A204.1 (cell line): ENCODE measurements at regions not wholly inside any gene's neighbourhood (a gene's known extent, or its start where the extent isn't known, plus 50 kb on each side); places are given as distances from the start of the nearest gene placed in this dataset.
"Not testable (repeated sequence)": the region's sequence is repeated elsewhere in the genome, so short reads cannot be mapped to it uniquely, and the experiment has no call there.

Experiments
- FAIRE-seq: peaks from 2 replicates; lab custom pipeline; 2012; peaks lifted over from hg19 to GRCh38; lab: Jason Lieb, UNC

GRCh38 chr6:154637392-154637791 lies 95.8 kb upstream of the SCAF8 start:
- FAIRE-seq: no peak

DNA sequence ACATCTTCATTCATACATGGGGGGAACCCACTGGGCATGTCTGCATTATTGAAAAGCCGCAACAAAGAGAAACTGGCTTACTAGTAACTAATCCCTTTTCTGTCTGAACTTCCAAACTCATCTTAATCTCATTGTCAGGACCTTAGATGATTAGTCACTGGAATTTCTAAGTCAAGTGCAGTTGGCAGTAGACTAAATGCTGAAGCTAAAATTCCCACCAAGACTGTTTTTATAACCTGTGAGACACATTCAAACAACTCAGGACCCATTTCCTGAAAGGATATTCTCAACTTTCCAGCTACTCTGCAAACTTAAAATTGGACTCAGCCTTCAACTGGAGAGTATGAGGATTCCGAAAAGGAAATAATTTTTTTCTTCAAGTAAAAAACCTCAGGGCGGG lies 94.8 kb upstream of the SCAF8 start:
- no peak for FAIRE-seq

DNA sequence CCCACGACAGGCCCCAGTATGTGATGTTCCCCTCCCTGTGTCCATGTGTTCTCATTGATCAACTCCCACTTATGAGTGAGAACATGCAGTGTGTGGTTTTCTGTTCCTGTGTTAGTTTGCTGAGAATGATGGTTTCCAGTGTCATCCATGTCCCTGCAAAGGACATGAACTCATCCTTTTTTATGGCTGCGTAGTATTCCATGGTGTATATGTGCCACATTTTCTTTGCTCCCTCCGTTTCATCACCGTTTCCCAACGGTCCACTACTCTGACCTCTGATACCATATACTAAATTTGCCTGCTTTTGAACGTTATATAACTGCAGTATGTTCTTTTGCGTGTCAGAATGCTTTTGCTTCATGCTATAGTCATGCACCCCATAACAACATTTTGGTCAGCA lies 94.0 kb upstream of the SCAF8 start:
- not testable (repeated sequence) for FAIRE-seq

GRCh38 chr6:154648188-154648887 lies 84.9 kb upstream of the SCAF8 start:
- FAIRE-seq: no peak

GRCh38 chr6:154648888-154649205 lies 84.4 kb upstream of the SCAF8 start:
- FAIRE-seq: no peak

DNA sequence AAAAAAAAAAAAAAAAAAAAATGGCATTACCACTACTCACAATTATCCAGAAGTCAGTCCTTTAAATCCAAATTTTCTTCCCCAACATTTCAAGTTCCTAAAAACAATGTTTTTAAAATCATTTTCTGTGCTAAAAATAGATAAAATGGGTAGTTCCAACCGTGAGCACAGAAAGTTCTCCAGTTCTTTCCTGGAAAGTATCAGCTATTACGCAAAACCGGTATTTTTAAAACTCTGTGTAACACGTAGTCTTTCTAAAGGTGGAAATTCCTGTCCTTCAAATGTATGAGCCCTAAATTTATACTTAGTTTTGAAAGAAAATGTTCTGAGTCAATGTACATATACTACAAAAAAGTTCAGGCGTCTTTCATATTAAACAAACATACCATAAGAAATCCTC lies 83.5 kb upstream of the SCAF8 start:
- no peak for FAIRE-seq

DNA sequence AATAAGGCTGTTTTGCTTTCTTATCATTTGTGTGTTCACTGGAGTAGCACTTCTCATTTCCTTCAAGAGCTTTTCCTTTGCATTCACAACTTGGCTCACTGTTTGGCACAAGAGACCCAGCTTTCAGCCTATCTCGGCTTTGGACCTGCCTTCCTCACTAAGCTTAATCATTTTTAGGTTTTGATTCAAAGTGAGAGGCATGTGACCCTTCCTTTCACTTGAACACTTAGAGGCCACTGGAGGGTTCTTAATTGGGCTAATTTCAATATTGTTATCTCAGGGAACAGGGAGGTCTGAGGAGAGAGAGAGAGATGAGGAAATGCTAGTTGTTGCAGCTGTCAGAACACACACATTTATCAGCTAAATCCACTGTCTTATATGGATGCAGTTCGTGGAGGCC lies 82.9 kb upstream of the SCAF8 start:
- no peak for FAIRE-seq

GRCh38 chr6:154651656-154652055 lies 81.6 kb upstream of the SCAF8 start:
- FAIRE-seq: no peak

DNA sequence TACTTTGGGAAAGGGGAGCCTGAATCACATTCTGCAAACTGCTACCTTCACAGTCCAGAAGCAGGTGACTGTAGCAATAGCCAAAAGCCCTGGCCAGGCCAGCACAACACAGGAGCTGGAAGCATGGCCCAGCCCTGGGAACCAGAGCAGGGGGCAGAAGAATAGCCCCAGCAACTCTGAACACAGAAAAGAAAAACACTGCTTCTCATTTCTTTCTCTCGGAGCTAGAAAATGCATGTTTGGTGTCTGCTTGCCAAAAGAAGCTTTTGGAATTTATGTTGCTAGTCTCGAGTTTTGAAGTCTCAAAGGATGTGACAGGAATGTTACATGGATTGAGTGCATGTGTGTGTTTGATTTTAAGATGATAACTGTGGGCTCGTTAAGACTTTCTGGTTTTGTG lies 79.8 kb upstream of the SCAF8 start:
- no peak for FAIRE-seq

GRCh38 chr6:154653853-154654252 lies 79.4 kb upstream of the SCAF8 start:
- no peak for FAIRE-seq

DNA sequence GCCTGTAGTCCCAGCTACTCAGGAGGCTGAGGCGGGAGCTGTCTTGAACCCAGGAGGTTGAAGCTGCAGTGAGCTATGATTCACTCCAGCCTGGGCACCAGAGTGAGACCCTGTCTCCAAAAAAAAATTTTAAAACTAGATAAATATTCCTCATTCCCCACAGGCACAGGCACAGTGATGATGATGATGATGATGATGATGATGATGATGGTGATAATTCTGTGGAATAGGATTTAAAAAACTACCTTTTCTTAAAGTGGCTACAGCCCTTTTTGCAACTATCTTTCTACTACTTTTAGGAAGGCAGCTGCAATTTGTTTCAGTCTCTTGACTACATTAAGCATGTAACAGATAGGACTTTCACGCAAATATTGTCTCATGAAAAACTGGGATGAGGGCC lies 76.6 kb upstream of the SCAF8 start:
- FAIRE-seq: no peak

- FAIRE-seq: no peak
Observed at GRCh38 chr6:154661768-154662167, 71.4 kb upstream of the SCAF8 start.

DNA sequence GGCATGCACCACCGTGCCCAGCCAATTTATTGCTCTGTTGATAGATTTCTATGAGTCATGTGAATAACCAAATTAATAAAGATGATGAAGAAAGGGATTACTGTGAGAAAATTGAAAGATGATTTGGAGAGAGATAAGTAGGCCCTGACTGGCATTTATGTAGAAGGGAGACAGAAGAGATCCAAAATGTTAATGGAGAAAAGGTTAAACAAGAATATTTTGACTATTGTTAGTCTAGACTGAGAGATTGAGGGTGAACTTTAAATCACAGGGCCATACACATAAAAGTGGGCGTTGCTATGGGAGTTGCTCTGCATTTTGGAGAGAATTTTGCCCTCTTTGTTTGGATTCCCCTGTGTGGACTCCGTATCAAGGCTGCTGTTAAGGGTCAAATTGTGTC lies 68.9 kb upstream of the SCAF8 start:
- FAIRE-seq: no peak

DNA sequence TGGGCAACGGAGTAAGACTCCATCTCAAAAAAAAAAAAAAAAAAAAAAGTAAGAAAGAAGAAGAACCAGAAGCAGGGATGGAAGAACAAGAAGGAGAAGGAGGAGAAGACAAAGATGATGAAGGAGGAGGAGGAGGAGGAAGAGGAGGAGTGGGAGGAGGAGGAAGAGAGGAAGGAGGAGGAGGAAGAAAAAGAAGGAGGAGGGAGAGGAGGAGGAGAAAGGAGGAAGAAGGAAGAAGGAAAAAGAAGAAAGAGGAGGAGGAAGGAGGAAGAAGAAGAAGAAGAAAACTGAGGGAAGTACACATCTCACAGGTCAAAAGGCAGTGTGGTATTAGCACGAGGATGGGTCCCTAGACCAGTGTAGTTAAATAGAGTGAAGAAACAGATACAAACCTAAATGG lies 65.1 kb upstream of the SCAF8 start:
- FAIRE-seq: no peak

DNA sequence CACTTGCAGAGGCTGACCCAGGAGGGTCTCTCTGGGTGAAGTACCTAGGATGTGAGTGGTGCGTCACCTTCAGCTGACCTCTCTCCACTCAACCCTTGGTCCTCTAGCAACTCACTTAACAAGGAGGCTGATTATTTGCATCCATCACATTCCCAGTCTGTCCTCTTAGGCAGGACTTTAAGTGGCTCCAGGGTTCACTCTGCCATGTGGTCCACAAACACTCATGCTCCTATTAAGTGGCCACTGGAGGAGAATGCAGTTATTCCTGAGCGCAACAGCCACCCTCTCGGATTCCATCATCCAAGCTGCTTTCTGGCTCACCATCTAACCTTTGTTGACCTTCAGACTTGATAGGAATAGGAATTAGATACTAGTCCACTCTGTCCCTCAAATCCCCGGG lies 61.1 kb upstream of the SCAF8 start:
- FAIRE-seq: no peak

GRCh38 chr6:154673919-154674318 lies 59.3 kb upstream of the SCAF8 start:
- no peak for FAIRE-seq

- peak; percentile 98 for FAIRE-seq
Observed at GRCh38 chr6:154675602-154676088, 57.6 kb upstream of the SCAF8 start.

GRCh38 chr6:154682633-154683125 lies 50.5 kb upstream of the SCAF8 start:
- no peak for FAIRE-seq
